ENCODE measurements at regions not wholly inside any gene's neighbourhood (a gene's known extent, or its start where the extent isn't known, plus 50 kb on each side); places are given as distances from the start of the nearest gene placed in this dataset.

DNA sequence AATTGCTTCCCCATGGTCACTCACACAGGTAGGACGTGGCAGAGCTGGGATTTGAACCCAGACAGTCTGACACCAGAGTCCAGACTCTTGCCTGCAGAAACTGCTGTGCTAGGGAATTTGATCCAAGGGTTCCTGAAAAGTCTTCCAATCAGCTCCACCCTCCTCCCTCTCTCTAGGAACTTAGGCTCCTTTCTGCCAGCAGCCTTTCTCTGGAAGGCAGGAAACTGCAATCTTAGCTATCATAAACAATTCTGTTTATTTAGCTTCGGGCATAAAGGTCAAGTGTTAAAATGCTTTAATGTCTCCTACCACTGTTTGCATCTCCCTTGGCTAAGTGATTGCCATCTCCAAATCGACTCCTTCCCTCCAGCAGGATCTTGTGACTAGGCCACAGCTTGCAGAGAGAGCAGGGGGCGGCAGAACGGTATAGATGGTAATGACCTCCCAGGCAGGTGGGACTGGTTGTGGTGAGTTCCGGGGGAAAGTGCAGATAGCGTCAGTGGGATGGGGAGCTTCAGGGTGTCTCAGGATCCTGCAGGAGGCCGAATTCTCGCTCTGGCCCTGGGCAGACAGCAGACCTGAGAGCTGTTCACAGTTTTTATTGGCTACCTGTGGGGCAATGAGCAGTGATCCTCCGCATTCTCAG, 882.4 kb upstream of the EEF2KMT start:
- H3K4me3 Mint-ChIP-seq, result no peak overlapping the region
- no peaks in the 10 kb centered on the region for H3K36me3 Mint-ChIP-seq (ENCODE audit: low read depth)
- H3K27ac Mint-ChIP-seq, result no peak overlapping the region
- intact Hi-C loops (cut with micrococcal nuclease), result no loop called here
- ChIA-PET POLR2A (no interaction called here), CTCF (no interaction called here)
- H3K9me3 Mint-ChIP-seq, result peaks cover 2% of the 10 kb centered on the region
- TF ChIP-seq, protein P1, sequence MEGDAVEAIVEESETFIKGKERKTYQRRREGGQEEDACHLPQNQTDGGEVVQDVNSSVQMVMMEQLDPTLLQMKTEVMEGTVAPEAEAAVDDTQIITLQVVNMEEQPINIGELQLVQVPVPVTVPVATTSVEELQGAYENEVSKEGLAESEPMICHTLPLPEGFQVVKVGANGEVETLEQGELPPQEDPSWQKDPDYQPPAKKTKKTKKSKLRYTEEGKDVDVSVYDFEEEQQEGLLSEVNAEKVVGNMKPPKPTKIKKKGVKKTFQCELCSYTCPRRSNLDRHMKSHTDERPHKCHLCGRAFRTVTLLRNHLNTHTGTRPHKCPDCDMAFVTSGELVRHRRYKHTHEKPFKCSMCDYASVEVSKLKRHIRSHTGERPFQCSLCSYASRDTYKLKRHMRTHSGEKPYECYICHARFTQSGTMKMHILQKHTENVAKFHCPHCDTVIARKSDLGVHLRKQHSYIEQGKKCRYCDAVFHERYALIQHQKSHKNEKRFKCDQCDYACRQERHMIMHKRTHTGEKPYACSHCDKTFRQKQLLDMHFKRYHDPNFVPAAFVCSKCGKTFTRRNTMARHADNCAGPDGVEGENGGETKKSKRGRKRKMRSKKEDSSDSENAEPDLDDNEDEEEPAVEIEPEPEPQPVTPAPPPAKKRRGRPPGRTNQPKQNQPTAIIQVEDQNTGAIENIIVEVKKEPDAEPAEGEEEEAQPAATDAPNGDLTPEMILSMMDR (IDR thresholded peaks at IDR 0.05), result no peak
- no peak for ATAC-seq
- no peaks in the 10 kb centered on the region for H3K27me3 Mint-ChIP-seq
- H3K4me1 Mint-ChIP-seq (ENCODE audit: low read depth), result no peaks in the 10 kb centered on the region
- DNase-seq, result no peak

DNA sequence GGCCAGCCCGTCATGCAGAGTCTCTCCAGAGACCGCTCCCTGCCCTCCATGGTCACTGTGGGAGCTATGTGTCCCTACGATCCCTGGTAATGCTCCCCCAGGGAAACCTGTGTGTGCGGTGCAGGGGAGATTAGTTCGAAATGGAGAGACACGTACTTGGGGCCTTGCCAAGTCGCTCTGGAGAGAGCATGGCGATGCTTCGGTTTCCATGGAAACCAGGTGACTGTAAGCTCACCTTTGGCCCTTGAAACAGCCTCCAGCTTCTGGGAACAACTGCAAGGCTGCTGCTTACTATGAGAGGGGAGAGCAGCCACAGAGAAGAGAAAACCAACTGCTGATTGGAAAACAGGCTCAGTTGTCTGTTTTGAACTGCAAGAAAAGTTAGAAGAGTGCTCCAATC, 879.7 kb upstream of the EEF2KMT start:
- no peaks in the 10 kb centered on the region for H3K4me1 Mint-ChIP-seq (ENCODE audit: low read depth)
- H3K36me3 Mint-ChIP-seq (ENCODE audit: low read depth), result no peaks in the 10 kb centered on the region
- no peak for DNase-seq
- TF ChIP-seq, protein P1 (IDR thresholded peaks at IDR 0.05), result no peak
- H3K27me3 Mint-ChIP-seq, result no peaks in the 10 kb centered on the region
- no peak overlapping the region for H3K4me3 Mint-ChIP-seq
- intact Hi-C loops (cut with micrococcal nuclease), result no loop called here
- CTCF ChIA-PET, result no interaction called here
- peaks cover 3% of the 10 kb centered on the region for H3K9me3 Mint-ChIP-seq
- POLR2A ChIA-PET, result no interaction called here
- no peak for ATAC-seq
- no peak overlapping the region for H3K27ac Mint-ChIP-seq

DNA sequence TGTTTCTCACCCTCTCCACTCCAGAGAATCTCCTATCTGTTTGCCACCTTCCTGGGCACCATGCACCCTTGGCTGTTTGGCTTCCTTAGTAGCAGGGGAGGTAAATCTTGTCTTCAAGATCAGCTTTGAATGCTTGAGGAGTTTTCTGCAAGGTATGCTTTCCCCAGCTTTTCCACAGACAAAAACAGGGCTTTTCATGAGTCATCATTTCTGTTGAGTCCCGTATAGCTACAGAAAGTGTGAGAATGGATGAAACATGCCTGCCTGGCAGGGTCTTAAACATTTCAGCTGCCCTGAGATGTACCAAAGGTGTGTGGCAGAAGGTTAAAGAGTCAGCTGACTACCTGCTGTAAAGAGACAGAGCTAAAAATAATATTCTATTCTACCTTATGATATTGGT, 875.2 kb upstream of the EEF2KMT start:
- no peaks in the 10 kb centered on the region for H3K4me1 Mint-ChIP-seq (ENCODE audit: low read depth)
- H3K4me3 Mint-ChIP-seq, result no peak overlapping the region
- H3K9me3 Mint-ChIP-seq, result peaks cover 16% of the 10 kb centered on the region
- TF ChIP-seq, protein P1 (IDR thresholded peaks at IDR 0.05), result no peak
- H3K27me3 Mint-ChIP-seq, result no peaks in the 10 kb centered on the region
- no peak for DNase-seq
- H3K27ac Mint-ChIP-seq, result no peak overlapping the region
- ChIA-PET CTCF (no interaction called here), POLR2A (no interaction called here)
- H3K36me3 Mint-ChIP-seq (ENCODE audit: low read depth), result no peaks in the 10 kb centered on the region
- no peak for ATAC-seq
- intact Hi-C loops (cut with micrococcal nuclease), result no loop called here

DNA sequence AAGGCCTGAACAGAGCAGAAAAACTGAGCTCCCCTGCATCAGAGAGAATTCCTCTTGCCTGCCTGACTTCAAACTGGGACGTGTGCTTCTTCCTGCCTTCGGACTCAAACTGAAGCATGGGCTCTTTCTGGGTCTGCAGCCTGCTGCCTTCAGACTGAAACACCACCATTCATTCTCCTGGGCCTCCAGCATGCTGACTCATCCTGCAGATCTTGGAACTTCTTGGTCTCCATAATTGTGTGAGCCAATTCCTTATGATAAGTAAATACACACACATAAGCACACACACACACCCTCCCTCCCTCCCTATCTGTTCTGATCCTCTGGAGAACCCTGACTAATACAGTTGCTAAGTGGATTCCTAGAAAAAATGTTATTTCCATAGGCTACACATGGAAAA, 874.3 kb upstream of the EEF2KMT start:
- H3K27me3 Mint-ChIP-seq, result no peaks in the 10 kb centered on the region
- intact Hi-C loops (cut with micrococcal nuclease), result no loop called here
- no peak overlapping the region for H3K4me3 Mint-ChIP-seq
- no peaks in the 10 kb centered on the region for H3K4me1 Mint-ChIP-seq (ENCODE audit: low read depth)
- TF ChIP-seq, protein P1 (IDR thresholded peaks at IDR 0.05), result no peak
- no peak for DNase-seq
- H3K27ac Mint-ChIP-seq, result no peak overlapping the region
- CTCF ChIA-PET, result no interaction called here
- no peak for ATAC-seq
- POLR2A ChIA-PET, result no interaction called here
- H3K36me3 Mint-ChIP-seq (ENCODE audit: low read depth), result no peaks in the 10 kb centered on the region
- H3K9me3 Mint-ChIP-seq, result peaks cover 16% of the 10 kb centered on the region

DNA sequence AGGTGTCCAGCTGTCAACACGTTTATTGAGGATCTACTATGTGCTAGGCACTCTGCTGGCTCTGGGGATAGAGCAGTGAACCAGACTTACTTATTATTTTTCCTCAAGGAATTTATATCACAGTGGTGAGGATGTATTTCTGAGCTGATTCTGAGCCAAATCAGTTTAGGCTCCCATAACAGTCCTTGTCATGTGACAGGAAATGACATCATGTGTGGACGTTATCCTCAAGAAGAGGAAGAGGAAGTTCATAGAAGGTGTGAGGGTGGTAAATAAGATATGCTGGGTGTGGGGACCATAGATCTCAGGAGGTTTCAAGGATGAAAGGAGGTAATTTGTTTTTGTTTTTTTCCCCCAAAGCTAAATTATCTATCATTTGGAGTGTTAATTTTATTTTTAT, 873.5 kb upstream of the EEF2KMT start:
- TF ChIP-seq, protein P1 (IDR thresholded peaks at IDR 0.05), result no peak
- Mint-ChIP-seq H3K27ac (no peak overlapping the region), H3K36me3 (ENCODE audit: low read depth) (no peaks in the 10 kb centered on the region), H3K9me3 (peaks cover 16% of the 10 kb centered on the region), H3K27me3 (no peaks in the 10 kb centered on the region), H3K4me1 (ENCODE audit: low read depth) (no peaks in the 10 kb centered on the region), H3K4me3 (no peak overlapping the region)
- ATAC-seq, result no peak
- ChIA-PET CTCF (no interaction called here), POLR2A (no interaction called here)
- DNase-seq, result no peak
- intact Hi-C loops (cut with micrococcal nuclease), result no loop called here

Data from activated CD8-positive, alpha-beta T cell treated with anti-CD3 and anti-CD28 coated beads for 36 hours (primary cell).